WI38 (cell line): ENCODE measurements at regions not wholly inside any gene's neighbourhood (a gene's known extent, or its start where the extent isn't known, plus 50 kb on each side); places are given as distances from the start of the nearest gene placed in this dataset.

Experiments used
- H3K4me3 ChIP-seq: 2 replicates; pipeline ENCODE4 v1.5.1; 2011; ENCODE audit warnings: low read depth, mild to moderate bottlenecking, control low read depth, low read length
- CTCF ChIP-seq: IDR thresholded peaks from 2 replicates; pipeline ENCODE4 v1.5.1; 2012; ENCODE audit warnings: low read depth, mild to moderate bottlenecking, control low read depth, low read length

DNA sequence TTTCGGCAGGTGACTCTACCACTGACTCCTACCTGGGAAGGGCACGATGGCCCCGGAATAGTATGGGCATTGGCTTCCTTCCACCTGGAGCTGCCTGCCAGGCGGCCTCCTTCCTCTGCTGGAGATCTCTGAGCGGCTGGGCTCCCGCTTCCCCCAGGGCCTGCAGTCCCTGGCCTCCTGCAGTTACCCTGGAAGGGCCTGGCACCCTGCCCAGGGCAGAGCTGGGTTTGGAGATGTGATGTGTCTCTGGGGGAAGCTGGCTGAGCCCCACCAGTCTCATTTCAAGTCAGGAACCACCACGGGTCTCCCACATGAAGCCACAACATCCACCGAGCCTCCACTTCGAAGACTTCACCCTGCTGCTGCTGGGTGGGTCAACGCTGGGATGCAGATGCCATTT, 97.9 kb downstream of the IRF8 start:
- no peak for TF ChIP-seq CTCF
- H3K4me3 ChIP-seq: no peak overlapping the region

- TF ChIP-seq CTCF: no peak
- no peak overlapping the region for H3K4me3 ChIP-seq
Observed at GRCh38 chr16:85998171-85998867, 99.4 kb downstream of the IRF8 start.

DNA sequence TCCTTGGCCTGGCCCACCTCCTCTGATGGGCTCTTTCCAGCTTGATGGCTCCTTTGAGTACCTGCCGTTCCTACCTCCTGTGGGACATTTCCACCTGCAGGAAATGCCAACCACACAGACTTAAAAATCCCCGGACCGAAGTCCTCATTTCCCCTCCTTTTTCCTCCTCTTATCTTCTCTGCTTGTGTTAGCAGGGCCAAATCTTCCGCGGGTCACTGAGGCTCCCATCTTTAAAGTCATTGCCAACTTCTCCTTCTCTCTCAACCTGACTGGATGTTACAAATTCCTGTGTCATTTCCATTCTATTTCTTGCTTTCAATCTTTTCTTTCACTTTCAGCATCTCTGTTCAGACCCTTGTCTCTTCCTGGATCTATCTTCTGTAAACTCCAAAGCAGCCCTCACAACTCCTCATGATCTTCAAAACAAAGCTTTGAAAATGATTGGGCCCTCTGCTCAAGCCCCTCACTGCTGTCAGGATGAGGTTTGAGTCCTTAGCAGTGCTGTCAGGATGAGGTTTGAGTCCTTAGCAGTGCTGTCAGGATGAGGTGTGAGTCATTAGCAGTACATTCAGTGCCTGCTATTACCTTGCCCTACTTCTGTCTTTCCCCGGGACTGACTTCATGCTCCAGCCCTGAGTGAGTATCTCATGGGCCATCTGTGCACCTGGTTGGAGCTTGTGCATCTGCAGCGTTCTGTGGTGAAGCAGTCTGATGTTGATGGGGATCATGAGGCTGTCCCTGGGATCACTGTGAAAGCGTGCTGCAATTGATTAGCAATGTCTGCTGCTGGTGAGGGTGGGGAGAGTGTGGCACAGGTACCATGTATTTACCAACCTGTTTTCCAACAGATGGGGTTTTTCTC, 100.1 kb downstream of the IRF8 start:
- no peak overlapping the region for H3K4me3 ChIP-seq
- no peak for TF ChIP-seq CTCF

DNA sequence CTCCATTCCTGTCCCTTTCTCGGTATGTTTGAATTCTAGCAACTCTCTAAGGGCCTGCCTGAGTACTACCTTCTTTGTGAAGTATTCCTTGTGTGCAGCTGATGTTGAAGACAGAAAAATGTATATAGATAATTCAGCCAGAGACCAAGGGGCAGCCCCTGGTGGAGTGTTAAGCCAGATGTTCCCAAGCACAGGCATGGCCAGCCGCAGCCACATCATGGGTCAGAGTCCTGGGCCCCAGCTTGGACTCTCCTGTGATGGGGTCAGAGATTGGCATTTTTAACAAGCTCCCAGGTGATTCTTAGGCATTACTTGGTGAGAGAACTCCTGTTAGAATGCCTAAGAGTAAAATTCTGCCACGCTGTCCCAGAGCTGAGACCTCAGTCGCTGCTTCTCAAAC, 100.8 kb downstream of the IRF8 start:
- H3K4me3 ChIP-seq: no peak overlapping the region
- TF ChIP-seq CTCF: no peak

DNA sequence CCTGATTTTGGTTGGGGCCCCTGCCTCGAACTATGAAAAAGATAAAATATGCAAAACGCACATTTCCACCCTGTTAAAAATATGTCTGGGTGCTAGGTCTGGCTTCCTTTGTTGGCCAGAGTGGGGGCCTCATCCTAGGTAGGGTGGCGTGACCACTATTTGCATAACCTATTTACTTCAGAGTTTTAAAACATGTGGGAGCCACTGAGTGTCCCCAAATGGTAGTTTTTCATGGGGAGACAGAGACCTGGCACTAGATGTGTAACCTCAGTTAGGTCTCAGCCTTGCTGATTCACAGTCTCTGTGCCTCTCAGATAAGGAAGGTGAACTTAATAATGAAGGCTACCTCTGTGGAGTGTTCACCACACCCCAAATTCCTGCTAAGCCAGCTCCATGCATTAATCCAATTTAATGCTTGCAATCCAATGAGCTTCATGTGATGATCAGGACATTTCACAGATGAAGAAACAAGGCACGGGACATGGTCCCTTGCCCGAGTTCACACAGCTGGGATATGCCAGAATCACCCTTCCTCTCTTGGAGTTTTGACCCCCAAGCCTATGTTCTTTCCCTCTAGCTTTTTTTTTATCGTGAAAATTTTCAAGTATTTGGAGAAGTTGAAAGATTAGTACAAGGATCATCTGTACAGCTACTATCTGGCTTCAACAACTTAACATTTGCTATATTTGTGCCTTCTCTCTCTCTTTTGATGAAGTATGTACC, 103.4 kb downstream of the IRF8 start:
- TF ChIP-seq CTCF: no peak
- no peak overlapping the region for H3K4me3 ChIP-seq

DNA sequence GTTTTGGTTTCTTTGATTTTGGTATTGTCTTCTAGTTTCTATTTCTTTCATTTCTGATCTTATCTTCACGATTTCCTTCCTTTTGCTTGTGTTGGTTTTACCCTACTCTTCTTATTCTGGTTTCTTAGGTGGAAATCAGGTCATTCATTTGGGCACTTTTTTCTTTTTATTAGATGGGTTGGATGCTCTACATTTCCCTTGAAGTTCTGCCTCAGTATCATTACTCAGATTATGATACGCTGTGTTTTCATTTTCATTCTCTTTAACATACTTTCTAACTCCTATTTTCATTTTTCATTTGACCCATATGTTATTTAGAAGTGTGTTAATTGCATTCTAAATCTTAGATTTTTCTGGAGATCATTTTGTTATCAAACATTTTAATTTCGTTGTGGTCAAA, 108.6 kb downstream of the IRF8 start:
- no peak for TF ChIP-seq CTCF
- H3K4me3 ChIP-seq: no peak overlapping the region
